Glomerular endothelial cell (primary cell): ENCODE measurements at regions not wholly inside any gene's neighbourhood (a gene's known extent, or its start where the extent isn't known, plus 50 kb on each side); places are given as distances from the start of the nearest gene placed in this dataset.

Source experiments
- DNase-seq: peaks from one replicate; pipeline ENCODE4 v3.0.0-alpha.2; 2011; ENCODE audit warnings: low read depth, low spot score; ENCODE audit errors: extremely low read depth

DNA sequence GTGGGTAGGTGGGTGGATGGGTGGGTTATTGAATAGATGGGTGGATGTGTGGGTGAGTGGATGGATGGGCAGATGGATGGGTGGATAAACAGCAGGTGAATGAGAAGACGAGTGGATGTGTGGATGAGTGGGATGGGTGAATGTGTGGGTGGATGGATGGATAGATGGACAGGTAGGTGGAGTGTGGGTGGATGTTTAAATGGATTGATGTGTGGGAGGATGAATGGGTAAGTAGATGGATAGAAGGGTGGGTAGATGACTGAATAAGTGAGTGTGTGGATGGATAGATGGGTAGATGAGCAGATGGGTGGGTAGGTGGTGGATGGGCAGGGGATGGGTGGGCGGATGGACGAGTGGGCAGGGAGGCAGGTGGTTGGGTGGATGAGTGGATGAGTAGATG, 397.6 kb upstream of the IRX4 start:
- DNase-seq = no peak

DNA sequence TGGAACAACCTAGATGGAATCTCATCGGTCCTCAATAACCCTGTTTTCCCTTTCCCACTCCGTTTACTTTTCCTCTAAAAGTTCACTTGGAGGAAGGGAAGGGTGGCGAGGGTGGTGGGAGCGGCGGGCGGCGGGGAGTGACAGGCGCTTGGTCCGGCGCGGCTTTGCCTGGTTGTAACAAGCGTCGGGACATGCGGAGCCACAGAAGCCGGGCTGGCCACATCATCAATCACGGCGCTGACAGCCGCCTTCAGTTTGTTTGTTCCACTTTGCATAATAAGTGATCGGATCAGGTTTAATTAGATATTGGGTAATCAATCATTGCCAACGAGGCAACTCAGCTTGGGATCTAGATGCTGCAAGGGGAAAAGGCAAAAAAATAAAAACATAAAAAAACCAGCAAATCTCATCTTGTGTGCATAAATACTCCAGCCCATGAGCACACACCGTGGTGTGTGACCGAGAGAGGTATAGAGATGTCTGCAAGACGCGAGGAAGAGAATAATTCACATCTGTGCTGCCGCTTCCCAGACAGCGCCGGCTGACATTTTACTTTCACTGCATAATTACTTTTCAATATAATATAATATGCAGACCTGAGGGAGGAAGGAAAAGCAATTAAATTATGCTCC, 396.2 kb upstream of the IRX4 start:
- no peak for DNase-seq

DNA sequence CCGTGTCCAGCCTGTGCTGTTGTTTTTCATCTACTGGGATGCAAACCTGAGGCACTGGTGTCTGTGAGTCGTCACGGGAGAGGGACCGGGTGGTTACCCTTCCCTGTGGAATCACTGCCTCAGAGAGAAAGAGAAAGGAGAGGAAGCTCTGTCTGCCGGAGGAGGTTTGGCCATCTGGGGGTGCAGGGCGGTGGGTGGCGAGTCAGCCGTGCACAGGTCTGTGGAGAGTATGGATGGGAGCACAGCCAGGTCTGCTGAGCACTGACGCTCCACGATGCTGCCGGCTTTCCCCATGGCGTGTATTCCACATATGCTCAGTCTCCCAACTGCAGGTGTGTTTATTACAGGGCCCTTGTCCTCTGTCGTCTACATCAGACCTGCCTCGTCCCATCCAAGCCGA, 395.2 kb upstream of the IRX4 start:
- DNase-seq = no peak

DNA sequence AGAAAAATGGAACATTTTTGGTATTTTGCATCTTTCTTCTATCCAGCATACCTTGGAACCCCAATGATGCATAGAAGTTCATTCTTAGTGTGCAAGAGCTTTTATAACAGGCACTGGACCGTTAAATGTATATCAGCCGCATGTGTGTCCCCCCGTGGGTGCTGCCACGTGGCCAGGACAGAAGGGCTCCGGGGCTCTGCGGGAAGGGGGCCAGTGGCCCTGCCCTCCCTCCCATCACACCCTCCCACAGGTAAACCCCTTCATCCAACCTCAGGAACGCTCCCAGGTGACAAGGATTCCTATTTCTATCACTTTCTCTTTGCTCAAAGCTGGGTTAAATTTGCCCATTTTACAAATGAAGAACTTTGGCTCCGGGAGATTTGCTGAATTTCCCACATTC, 393.4 kb upstream of the IRX4 start:
- DNase-seq = no peak

DNA sequence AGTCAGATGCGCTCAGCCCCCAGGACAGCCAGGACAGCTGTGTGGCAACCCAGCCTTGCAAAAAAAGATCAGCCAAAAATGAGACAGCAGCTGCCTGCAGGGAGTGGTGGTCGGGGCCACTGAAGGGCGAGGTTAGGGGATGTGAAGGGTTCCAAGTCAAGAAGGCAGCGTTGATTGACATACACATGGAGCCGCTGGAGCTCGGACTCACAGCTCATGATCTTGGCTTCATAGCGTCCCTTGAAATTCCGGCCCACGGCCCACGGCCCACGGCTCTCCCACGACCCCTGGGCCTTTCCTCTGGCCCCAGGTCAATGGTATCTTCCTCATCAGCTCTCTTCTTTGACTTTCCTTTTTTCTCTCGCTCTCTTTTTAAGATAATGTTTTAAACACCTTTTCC, 390.0 kb upstream of the IRX4 start:
- no peak for DNase-seq

DNA sequence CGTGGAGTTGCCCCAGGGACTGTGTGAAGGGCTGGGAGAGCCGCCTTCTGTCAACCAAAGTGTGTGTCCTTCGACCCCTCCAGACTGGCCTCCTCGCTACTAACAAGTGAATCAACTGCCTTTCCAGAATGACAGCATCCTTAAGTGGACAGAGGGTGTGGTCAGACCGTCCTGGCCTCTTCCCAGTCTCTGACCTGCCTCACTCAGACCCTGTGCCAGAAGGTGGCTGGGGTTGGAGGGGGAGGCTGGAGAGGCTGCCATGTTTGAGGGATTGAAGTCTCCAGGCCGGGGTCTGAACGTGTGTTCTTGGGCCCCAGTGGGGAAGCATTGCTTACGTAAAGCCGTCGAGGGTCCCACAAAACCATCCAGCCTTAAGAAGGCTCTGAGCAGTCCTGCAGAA, 389.3 kb upstream of the IRX4 start:
- DNase-seq = no peak

DNA sequence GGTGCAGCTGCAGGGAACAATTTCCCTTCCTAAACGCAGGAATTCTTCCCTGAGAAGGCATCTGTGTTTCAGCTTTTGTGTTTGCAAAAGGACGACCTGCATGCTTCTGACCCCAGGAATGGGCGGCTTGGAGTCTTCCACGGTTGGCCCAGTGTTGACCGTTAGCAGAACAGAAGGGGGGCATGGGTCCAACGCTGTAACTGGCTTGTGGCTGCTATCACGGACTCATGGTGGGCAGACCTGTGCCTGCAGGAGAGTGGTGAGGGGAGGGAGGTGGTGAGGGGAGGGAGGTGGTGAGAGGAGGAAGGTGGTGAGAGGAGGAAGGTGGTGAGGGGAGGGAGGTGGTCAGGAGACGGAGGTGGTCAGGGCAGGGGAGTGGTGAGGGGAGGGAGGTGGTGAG, 388.6 kb upstream of the IRX4 start:
- DNase-seq = no peak

DNA sequence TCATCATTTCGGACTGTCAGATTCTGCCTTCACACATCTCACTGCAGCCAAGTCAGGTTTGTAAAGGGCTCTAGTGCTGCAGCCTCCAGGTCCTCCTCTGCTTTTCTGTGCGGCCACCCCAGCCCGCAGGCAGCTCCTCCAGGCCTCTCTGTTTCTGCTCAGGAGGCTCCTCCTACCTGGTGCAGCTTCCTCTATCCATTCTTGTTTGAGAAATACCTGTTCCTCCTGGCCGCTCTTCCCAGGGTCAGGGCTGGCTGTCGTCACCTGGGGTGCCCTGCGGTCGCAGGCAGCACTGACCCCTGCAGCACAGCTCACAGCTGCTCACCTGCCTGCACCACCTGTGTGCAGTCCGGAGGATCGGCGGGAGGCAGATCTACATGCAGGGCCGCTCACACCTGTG, 387.7 kb upstream of the IRX4 start:
- no peak for DNase-seq

DNA sequence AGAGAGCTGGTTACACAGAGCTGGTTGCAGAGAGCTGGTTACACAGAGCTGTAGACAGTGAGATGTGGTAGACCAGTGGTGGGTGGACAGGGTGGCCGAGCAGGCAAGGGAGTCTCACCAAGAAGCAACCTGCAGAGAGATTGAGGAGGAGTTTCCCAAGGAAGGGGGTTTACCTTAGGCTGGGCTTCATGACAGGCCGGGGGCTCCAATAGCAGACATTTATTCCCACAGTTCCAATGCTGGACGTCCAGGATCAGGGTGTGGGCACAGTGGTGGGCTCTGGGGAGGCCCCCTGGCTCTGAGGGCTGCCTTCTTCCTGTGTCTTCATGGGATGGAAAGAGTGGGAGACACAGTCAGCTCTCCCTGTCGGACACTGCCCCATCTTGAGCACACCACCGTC, 386.9 kb upstream of the IRX4 start:
- no peak for DNase-seq

DNA sequence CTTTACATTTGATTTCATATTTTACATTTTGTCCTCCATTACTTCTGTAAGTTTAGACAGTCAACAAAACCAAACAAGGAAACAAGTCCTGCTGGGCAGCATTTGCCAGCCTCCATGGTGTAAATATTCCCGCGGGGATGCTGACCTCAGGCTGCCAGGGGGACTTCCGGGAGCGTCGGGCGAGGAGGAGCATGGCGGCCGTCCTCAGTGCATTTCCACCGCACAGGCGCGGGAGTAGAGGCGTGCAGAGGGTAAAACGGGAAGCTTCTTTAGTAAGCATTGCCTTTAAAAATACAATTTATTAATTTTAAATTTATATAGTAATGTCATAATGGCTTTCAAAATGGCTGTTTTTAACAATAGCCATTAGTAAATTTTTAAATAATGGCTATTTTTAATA, 385.3 kb upstream of the IRX4 start:
- no peak for DNase-seq

DNA sequence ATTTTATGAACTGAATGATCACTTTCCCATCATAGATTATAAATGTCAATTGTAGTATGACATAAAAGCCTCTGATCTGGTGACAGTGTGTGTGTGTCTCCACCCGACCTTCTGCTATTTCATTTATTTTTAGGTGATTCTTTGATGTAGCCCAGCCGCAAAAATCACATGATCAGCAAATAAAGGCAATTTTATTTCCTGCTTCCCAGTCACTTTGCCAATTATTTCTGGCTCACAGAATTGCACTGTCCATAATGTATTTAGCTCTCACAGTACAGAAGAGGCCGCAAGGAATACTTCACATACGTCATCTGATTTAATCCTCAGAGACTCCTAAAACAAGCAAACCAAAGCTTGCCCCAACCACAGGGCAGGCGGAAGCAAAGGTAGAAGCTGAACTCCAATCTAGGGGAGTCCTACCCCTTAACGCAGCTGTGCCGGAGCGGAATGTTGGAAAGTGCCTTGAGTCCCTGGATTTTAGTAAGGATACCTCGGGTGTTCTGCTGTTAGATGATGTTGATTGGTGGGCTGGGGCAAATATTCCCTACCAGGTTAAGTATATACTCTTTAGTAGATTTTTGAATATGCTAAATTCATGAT, 384.0 kb upstream of the IRX4 start:
- no peak for DNase-seq

DNA sequence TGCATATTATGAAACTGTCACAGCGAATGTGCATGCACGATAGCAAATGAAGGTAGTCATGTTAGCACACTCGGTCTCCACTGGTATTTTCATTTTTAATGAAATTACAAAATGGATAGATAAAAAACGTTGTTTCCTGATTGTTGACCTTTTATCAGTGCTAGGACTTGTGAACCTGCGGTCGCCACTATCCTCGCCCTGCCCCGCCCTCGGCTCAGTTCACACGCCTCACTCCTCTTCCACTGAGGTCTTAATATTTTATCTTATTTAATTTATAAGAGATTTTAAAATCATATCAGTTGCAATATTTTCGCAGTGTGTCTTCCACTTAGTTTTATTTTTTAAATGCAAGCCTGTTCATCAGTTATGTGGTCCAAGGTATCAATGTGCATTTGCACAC, 382.6 kb upstream of the IRX4 start:
- no peak for DNase-seq

DNA sequence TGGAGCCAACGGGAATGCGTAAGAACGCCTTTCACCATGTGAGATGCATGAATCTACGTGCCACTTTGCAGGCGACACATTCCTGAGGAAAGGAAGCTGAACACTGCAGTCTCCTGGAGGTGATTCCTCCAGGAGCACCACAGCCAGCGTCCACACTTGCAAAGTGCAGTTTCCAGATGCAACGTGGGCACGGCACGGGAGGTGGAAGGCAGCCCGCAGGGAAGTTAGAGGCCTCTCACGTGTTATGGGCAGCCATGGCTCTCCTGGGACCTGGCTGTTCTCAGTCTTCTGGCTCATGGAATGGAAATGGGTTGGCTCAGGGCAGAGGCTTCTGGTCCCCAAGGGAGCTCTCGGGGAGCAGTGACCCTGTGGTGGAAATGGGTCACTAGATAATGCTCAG, 381.0 kb upstream of the IRX4 start:
- no peak for DNase-seq

DNA sequence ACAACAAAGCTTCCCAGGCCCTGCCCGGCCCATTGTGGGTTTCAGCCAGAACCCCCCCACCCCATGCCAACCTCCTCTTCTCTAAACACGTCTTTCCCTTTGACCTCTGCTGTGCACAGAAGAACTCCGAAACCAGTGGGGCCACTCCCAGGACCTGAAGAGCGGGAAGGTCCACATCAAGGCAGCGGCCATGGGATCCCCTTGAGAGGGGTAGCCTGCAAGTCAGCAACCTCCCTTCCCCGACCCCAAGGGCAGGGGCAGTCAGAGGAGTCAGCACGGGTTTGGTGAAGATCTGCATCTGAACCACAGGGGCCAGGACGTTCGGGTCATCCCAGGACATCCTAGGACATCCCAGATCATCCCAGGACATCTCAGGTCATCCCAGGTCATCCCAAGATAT, 379.9 kb upstream of the IRX4 start:
- DNase-seq = no peak

DNA sequence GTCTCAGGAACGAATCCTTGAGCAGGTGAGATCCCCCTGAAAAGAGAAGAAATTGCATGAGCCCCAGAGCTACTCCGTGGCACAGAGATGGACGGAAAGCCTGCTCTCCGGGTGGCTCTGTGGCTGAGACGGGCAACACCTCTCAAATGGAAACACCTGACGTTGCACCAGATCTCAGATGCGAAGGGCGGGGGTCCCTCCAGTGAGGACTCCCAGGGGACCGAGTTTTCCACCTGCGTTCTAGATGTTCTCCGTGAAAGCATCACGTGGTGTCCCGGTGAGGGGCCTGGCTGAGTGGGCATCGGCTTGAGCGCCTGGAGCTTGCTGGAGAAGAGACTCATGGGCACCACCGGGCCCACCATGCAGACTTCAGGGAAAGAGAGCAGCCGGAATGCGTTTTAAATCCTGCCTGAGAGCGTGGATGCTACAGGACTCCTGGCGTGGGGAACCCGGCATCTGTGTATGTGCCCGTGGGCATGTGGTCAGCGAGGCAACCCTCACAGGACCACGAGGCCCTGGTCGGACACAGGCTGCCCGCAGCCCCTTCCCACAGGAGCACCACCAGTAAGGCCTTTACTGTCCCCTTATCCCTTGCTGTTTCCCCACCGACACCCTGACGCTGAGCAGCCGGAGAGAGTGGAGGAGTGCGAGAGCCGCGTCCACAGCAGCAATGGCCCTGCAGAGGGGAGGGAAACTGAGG, 378.4 kb upstream of the IRX4 start:
- no peak for DNase-seq

DNA sequence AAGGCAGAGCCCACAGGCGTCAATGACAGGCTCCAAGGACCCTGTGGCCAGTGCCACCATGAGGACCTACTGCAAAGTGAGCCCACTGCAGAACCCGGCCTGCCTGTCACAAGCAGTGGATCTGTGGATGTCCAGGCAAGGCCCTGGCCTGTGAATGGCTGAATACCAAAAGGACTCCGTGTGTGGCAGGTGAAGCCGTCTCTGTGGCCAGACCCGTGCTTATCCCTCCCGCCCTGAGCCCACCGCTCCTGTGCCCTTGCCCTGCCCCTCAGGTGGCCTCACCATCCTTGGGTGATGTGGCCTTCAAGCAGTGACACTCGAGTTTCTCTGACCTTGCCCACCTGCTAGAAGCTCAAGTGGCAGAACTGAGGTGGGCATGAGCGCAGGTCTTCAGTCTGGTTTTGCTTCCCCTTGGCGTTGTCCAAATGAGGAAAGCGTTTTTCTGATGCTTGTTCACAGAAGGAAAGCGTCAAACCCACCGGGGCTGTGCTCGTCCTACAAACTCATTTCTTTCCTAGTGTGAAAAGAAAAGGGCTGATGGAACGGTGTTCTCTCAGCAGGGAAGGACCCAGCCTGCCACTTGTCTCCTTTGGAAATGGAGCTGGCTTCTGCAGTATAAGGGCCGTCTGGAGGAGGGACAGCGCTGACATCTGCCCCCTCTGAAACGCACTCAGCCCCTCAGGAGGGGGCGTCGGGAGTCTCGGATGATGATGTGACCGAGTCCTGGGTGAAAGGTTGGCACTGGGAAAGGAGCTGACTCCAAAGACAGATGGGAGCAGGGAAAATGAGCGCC, 377.7 kb upstream of the IRX4 start:
- DNase-seq = no peak

DNA sequence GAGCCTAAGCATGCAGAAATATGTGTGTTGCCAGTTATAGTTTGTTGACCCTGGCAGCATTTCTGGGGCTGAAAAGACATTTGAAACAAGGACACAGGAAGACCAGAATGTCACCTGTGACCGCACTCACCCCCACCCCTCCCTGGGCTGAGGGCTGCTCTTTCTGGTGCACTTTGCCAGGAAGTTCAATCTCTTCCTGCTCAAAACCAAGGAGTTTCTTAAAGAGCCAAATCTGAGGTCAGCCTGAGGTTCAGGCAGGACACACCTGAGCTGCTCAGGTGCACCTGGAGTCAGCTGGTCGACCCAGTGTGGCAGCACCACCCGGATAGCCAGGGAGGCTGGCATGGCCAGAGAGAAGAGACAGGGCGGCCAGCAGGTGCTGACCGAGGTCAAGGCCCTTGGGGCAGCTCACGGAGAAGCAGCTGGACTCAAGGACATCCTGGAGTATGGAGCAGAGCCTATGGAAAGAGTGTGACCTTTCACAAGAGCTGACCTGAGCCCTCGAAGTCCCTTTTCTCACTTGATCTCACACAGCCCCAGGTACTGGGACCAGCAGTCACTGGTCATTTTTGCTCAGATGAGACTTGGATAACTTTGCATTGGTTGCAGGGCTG, 376.9 kb upstream of the IRX4 start:
- DNase-seq = no peak

DNA sequence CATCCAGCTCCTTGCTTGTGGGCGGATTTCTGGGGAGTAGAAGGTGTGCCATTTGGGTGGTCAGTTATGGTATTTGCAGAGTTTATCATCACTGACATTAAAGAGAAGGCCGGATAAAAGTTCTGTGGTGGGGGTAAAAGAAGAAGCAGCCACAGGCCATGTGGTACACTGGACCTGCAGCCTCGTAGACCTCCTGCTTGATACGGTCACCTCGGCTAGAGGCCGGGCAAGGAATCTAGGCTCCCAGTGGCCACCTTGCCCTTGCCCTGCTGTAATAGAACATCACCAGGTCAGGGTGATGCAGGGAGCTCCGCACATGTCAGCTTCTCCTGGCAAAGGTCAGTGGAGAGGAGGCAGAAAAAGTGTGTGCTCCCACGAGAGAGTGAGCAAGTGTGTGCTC, 376.1 kb upstream of the IRX4 start:
- no peak for DNase-seq

DNA sequence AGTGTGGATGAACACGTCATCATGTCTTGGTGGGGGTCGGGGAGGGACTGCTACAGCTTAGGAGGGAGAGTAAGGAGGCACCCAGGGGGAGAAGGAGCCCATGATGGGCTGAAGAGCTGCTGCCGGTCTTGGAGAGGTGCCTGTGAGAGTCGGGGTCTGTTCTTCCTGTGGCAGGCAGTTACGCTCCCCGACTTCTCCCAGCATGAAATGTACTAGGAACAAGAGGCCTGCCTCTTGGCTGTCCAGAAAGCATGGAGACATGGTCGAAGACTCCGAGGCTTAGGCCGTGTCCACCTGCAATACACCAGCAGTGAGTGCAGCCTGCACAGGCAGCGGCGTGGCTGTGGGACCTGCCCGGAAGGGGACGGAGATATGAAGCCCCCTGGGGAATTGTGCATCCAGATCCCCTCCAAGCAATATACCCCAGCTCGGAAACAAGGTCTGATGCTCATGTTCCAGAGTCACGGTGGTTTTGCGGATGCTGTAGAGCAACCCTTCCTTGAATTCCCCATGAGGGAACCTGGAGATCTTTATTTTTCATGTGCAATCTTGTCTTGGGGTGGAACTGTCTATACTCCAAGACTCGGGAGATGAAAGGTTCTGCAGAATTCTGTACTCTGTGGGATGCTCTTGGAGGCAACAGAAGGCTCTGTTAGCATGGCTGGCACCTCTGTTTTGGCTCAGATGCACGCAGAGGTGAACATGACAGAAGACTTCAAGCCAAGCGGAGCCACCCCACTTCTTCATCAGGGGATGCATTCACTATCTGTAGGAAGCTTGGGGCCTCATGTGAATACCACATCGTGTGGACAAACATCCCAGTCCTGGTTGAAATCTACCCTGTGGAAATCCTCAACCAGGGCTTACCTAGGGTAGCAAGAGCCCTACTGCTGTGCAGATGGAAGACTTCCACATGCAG, 374.9 kb upstream of the IRX4 start:
- no peak for DNase-seq

DNA sequence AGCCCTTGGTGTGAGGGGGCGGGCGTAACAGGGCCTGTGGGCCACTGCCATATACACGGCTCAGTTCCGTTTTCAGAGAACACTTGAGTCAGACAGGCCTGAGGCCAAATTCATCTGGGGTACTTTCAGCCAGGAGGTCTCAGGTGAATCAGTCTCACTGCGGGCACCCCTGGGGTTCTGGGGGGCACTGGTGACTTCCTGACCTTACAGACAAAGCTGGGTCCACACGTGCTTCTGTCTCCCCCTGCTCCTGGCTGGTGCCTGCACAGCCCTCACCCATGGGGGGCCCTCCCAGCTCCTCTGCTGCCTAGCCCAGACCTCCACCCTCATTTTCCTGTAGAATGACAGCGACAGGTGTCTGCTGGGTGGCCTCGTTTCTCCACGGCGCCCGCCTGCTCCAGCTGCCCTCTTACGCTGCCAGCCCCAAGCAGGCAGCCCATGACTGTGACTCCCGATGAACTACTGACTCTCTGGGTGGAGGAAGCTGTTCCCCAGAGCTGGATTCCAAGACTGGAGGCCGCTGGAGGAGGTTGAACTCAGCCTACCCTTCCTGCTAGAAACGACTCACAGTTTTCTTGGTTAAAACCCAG, 374.1 kb upstream of the IRX4 start:
- DNase-seq = no peak
